Right lobe of liver (tissue), 4 donors: ENCODE measurements at regions not wholly inside any gene's neighbourhood (a gene's known extent, or its start where the extent isn't known, plus 50 kb on each side); places are given as distances from the start of the nearest gene placed in this dataset.
"Not testable (repeated sequence)": the region's sequence is repeated elsewhere in the genome, so short reads cannot be mapped to it uniquely, and the experiment has no call there.

Experiments used
- POLR2A ChIP-seq: fragments of 450-650 bp; IDR thresholded peaks from one replicate; pipeline ENCODE4 v1.6.1; 2017; ENCODE audit warnings: antibody characterized with exemption, mild to moderate bottlenecking
- TF ChIP-seq, protein P1 (sequence below), 4 donors: fragments of 200-600 bp in 3 of 4; fragments of 450-650 bp in 1 of 4; IDR thresholded peaks; one replicate each; pipeline versions ENCODE4 v1.5.1 to v1.8.0; 2016 to 2022; ENCODE audit warnings: antibody characterized with exemption in 4 of 4, mild to moderate bottlenecking in 2 of 4
- donor health status: DM: no; HTN: no; CAD: no.
- donor health status: DM: no; HTN: no; CAD: no.
- donor health status: DM: no; HTN: yes; CAD: no.

DNA sequence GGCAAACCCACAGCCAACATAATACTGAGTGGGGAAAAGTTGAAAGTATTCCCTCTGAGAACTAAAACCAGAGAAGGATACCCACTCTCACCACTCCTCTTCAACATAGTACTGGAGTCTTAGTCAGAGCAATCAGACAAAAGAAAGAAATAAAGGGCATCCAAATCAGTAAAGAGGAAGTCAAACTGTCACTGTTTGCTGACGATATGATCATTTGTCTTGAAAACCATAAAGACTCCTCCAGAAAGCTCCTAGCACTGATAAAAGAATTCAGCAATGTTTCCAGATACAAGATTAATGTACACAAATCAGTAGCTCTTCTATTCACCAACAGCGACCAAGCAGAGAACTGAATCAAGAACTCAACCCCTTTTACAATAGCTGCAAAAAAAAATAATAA lies 64.0 kb upstream of the SSTR4 start:
- not testable (repeated sequence) for TF ChIP-seq POLR2A
- TF ChIP-seq, protein P1, sequence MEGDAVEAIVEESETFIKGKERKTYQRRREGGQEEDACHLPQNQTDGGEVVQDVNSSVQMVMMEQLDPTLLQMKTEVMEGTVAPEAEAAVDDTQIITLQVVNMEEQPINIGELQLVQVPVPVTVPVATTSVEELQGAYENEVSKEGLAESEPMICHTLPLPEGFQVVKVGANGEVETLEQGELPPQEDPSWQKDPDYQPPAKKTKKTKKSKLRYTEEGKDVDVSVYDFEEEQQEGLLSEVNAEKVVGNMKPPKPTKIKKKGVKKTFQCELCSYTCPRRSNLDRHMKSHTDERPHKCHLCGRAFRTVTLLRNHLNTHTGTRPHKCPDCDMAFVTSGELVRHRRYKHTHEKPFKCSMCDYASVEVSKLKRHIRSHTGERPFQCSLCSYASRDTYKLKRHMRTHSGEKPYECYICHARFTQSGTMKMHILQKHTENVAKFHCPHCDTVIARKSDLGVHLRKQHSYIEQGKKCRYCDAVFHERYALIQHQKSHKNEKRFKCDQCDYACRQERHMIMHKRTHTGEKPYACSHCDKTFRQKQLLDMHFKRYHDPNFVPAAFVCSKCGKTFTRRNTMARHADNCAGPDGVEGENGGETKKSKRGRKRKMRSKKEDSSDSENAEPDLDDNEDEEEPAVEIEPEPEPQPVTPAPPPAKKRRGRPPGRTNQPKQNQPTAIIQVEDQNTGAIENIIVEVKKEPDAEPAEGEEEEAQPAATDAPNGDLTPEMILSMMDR (IDR thresholded peaks at IDR 0.05), result not testable (repeated sequence)
